WTC11 (cell line): ENCODE measurements at regions not wholly inside any gene's neighbourhood (a gene's known extent, or its start where the extent isn't known, plus 50 kb on each side); places are given as distances from the start of the nearest gene placed in this dataset.

ENCODE experiments used
- CREM ChIP-seq: sonication (generic); formaldehyde crosslinking; IDR thresholded peaks from 2 replicates; pipeline ENCODE4 v1.8.1; 2022; ENCODE audit warnings: mild to moderate bottlenecking, missing genetic modification reagents, moderate library complexity
- ELF4 ChIP-seq: sonication (generic); formaldehyde crosslinking; IDR thresholded peaks from 2 replicates; pipeline ENCODE4 v1.8.1; 2022; ENCODE audit warnings: low read depth, mild to moderate bottlenecking, moderate library complexity, missing genetic modification reagents
- EMX1 ChIP-seq: fragments of 250-450 bp; sonication (Bioruptor Pico); IDR thresholded peaks from 2 replicates; pipeline ENCODE4 v1.8.0; 2021; ENCODE audit warnings: mild to moderate bottlenecking
- SMAD3 ChIP-seq: sonication (generic); formaldehyde crosslinking; IDR thresholded peaks from 2 replicates; pipeline ENCODE4 v1.8.0; 2022; ENCODE audit warnings: missing genetic modification reagents, mild to moderate bottlenecking, borderline replicate concordance
- TEAD4 ChIP-seq: sonication (generic); formaldehyde crosslinking; IDR thresholded peaks from 2 replicates; pipeline ENCODE4 v1.8.0; 2022; ENCODE audit warnings: mild to moderate bottlenecking, missing genetic modification reagents
- TP53 ChIP-seq: sonication (generic); formaldehyde crosslinking; IDR thresholded peaks from 2 replicates; pipeline ENCODE4 v1.8.1; 2023; ENCODE audit warnings: mild to moderate bottlenecking, missing genetic modification reagents
- ZNF671 ChIP-seq: fragments of 250-450 bp; sonication (Bioruptor Pico); IDR thresholded peaks from 2 replicates; pipeline ENCODE4 v1.8.0; 2021; ENCODE audit warnings: mild to moderate bottlenecking
- TF ChIP-seq, protein P1 (sequence below): sonication (generic); formaldehyde crosslinking; IDR thresholded peaks from 2 replicates; pipeline ENCODE4 v1.8.0; 2022; ENCODE audit warnings: mild to moderate bottlenecking, missing genetic modification reagents
- TF ChIP-seq, protein P2 (sequence below): fragments of 200-600 bp; IDR thresholded peaks from 2 replicates; pipeline ENCODE4 v1.8.0; 2022; ENCODE audit warnings: antibody characterized with exemption
- TF ChIP-seq, protein P3 (sequence below): sonication (generic); formaldehyde crosslinking; IDR thresholded peaks from 2 replicates; pipeline ENCODE4 v1.8.1; 2023; ENCODE audit warnings: mild to moderate bottlenecking, moderate library complexity, missing genetic modification reagents
- TF ChIP-seq, protein P4 (sequence below): sonication (generic); formaldehyde crosslinking; IDR thresholded peaks from 2 replicates; pipeline ENCODE4 v1.8.1; 2022; ENCODE audit warnings: missing genetic modification reagents, borderline replicate concordance

DNA sequence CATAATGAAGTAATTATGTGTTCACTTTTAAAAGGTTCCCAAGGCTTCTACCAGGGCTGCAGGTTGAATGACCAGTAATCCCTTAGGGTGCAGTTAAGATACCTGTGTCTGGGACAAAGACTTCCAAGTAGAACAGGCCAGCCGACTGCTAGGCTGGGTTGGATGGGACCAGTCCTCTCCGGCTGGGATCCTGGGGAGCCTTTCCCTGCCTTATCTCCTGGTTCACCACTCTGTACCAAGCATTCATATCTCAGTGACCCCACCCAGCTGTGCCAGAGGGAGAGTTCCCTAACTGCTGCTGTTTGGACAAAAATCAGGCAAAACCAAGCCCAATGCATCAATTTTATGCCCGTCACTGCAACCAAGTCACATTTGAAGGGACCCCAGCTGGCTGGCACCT is 116.2 kb upstream of the ATP1A1 start:
- TF ChIP-seq, protein P1, sequence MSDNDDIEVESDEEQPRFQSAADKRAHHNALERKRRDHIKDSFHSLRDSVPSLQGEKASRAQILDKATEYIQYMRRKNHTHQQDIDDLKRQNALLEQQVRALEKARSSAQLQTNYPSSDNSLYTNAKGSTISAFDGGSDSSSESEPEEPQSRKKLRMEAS (CRISPR knock-in tag), result no peak
- TF ChIP-seq, protein P2, sequence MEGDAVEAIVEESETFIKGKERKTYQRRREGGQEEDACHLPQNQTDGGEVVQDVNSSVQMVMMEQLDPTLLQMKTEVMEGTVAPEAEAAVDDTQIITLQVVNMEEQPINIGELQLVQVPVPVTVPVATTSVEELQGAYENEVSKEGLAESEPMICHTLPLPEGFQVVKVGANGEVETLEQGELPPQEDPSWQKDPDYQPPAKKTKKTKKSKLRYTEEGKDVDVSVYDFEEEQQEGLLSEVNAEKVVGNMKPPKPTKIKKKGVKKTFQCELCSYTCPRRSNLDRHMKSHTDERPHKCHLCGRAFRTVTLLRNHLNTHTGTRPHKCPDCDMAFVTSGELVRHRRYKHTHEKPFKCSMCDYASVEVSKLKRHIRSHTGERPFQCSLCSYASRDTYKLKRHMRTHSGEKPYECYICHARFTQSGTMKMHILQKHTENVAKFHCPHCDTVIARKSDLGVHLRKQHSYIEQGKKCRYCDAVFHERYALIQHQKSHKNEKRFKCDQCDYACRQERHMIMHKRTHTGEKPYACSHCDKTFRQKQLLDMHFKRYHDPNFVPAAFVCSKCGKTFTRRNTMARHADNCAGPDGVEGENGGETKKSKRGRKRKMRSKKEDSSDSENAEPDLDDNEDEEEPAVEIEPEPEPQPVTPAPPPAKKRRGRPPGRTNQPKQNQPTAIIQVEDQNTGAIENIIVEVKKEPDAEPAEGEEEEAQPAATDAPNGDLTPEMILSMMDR, result no peak
- TF ChIP-seq, protein P3, sequence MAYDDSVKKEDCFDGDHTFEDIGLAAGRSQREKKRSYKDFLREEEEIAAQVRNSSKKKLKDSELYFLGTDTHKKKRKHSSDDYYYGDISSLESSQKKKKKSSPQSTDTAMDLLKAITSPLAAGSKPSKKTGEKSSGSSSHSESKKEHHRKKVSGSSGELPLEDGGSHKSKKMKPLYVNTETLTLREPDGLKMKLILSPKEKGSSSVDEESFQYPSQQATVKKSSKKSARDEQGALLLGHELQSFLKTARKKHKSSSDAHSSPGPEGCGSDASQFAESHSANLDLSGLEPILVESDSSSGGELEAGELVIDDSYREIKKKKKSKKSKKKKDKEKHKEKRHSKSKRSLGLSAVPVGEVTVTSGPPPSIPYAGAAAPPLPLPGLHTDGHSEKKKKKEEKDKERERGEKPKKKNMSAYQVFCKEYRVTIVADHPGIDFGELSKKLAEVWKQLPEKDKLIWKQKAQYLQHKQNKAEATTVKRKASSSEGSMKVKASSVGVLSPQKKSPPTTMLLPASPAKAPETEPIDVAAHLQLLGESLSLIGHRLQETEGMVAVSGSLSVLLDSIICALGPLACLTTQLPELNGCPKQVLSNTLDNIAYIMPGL, result no peak
- TF ChIP-seq ZNF671 (CRISPR knock-in tag), result no peak
- no peak for TF ChIP-seq TEAD4 (CRISPR knock-in tag)
- TF ChIP-seq SMAD3 (CRISPR knock-in tag), result no peak
- TF ChIP-seq CREM, result no peak
- no peak for TF ChIP-seq ELF4 (CRISPR knock-in tag)
- TF ChIP-seq EMX1 (CRISPR knock-in tag), result no peak
- TF ChIP-seq, protein P4, sequence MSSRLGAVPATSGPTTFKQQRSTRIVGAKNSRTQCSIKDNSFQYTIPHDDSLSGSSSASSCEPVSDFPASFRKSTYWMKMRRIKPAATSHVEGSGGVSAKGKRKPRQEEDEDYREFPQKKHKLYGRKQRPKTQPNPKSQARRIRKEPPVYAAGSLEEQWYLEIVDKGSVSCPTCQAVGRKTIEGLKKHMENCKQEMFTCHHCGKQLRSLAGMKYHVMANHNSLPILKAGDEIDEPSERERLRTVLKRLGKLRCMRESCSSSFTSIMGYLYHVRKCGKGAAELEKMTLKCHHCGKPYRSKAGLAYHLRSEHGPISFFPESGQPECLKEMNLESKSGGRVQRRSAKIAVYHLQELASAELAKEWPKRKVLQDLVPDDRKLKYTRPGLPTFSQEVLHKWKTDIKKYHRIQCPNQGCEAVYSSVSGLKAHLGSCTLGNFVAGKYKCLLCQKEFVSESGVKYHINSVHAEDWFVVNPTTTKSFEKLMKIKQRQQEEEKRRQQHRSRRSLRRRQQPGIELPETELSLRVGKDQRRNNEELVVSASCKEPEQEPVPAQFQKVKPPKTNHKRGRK (CRISPR knock-in tag), result no peak
- no peak for TF ChIP-seq TP53 (CRISPR knock-in tag)
